ENCODE measurements at regions not wholly inside any gene's neighbourhood (a gene's known extent, or its start where the extent isn't known, plus 50 kb on each side); places are given as distances from the start of the nearest gene placed in this dataset.

DNA sequence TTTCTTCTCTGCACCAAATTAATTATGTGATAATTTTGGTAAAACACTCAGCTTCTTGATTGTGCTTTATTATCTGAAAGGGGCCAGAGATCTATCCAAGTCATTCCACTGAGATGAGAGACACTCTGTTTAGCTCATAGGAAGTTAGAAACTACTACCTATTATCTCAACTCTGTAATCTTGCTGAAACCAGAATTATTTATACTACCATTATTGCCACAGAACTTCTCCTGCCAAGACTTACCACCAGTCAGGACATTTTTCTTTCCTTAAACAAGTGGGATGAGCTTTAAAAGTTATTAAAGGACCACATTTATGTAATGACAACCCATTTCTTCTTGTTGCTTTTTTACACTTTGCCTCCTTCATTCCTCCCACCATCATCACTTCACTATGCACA is 855.6 kb upstream of the PIK3C3 start:
- H3K9me3 Mint-ChIP-seq, result peaks cover 2% of the 10 kb centered on the region
- H3K4me2 ChIP-seq, result no peak overlapping the region
- no peak overlapping the region for H3K27ac Mint-ChIP-seq
- H3K4me1 Mint-ChIP-seq, result peaks cover 3% of the 10 kb centered on the region
- H3K9ac ChIP-seq, result no peak overlapping the region
- no peaks in the 10 kb centered on the region for H3K9me3 ChIP-seq (ENCODE audit: low read depth)
- no peak overlapping the region for H3K4me3 Mint-ChIP-seq
- H3K36me3 ChIP-seq, result no peaks in the 10 kb centered on the region
- no peaks in the 10 kb centered on the region for H4K20me1 ChIP-seq (ENCODE audit: low read depth)
- no peaks in the 10 kb centered on the region for H3K27me3 Mint-ChIP-seq (ENCODE audit: insufficient read depth, low read depth)
- H3K79me2 ChIP-seq (ENCODE audit: low read depth), result no peaks in the 10 kb centered on the region
- H3K27ac ChIP-seq, result no peak overlapping the region
- H3K4me1 ChIP-seq, result no peaks in the 10 kb centered on the region
- no peak for DNase-seq (ENCODE audit: low spot score)
- H3K4me3 ChIP-seq, result no peak overlapping the region
- no peaks in the 10 kb centered on the region for H3K27me3 ChIP-seq
- no peaks in the 10 kb centered on the region for H3K36me3 Mint-ChIP-seq
- TF ChIP-seq EZH2phosphoT487 (IDR thresholded peaks at IDR 0.05), result no peak
- no peak for TF ChIP-seq EZH2 (IDR thresholded peaks at IDR 0.05)
- TF ChIP-seq CTCF (IDR thresholded peaks at IDR 0.05), result no peak
- H3F3A ChIP-seq (ENCODE audit: low read depth), result no peaks in the 10 kb centered on the region
- H2AFZ ChIP-seq (replicated peaks), result no peak overlapping the region

DNA sequence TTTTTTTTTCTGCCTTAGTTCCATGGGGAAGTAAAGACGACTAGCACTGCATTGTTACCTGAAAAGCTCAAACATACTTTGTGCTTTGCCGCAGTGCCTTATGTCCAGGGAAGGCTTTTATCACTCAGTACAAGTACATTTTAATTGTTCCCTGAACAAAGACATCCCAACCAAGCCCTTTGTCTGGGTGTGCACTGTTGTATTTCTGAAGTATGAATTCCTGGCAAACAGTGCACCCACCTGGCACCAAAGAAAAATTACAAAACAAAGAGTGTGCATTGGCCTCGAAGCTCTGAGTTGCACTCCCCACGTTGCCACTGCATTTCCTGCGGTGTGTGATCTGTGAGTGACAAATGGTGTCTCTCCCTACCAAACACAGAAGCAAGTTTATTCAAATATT is 858.5 kb upstream of the PIK3C3 start:
- no peak overlapping the region for H3K9ac ChIP-seq
- DNase-seq (ENCODE audit: low spot score), result peak; percentile 15
- H3K36me3 Mint-ChIP-seq, result no peaks in the 10 kb centered on the region
- H3K27me3 Mint-ChIP-seq (ENCODE audit: insufficient read depth, low read depth), result no peaks in the 10 kb centered on the region
- no peak overlapping the region for H3K4me2 ChIP-seq
- no peaks in the 10 kb centered on the region for H3K4me1 ChIP-seq
- no peaks in the 10 kb centered on the region for H3K9me3 Mint-ChIP-seq
- H3K27ac ChIP-seq, result no peak overlapping the region
- TF ChIP-seq EZH2 (IDR thresholded peaks at IDR 0.05), result no peak
- TF ChIP-seq CTCF (IDR thresholded peaks at IDR 0.05), result peak; percentile 26
- no peaks in the 10 kb centered on the region for H3F3A ChIP-seq (ENCODE audit: low read depth)
- no peaks in the 10 kb centered on the region for H4K20me1 ChIP-seq (ENCODE audit: low read depth)
- H3K36me3 ChIP-seq, result no peaks in the 10 kb centered on the region
- H3K4me3 ChIP-seq, result no peak overlapping the region
- H3K27ac Mint-ChIP-seq, result no peak overlapping the region
- peaks cover 3% of the 10 kb centered on the region for H3K4me1 Mint-ChIP-seq
- H3K9me3 ChIP-seq (ENCODE audit: low read depth), result no peaks in the 10 kb centered on the region
- no peak overlapping the region for H3K4me3 Mint-ChIP-seq
- no peaks in the 10 kb centered on the region for H3K79me2 ChIP-seq (ENCODE audit: low read depth)
- no peaks in the 10 kb centered on the region for H3K27me3 ChIP-seq
- H2AFZ ChIP-seq (replicated peaks), result no peak overlapping the region

DNA sequence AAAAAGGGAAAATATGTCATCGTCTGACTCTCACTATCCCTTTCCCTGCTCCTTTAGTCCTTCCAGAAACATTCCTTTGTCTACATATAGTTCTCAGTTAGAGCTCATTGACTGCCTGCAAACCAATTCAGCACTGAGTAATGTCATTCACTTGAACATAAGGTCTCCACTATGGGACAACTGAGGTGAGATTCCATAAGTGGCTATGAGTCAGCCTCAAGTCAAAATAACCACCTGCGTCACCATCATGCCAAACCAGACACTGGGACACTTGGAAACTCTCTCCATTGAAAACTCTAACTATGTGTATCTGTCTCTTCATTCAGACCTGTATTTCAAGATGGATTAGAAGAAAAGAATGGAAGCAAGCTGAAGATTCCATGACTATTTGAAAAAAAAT is 878.0 kb upstream of the PIK3C3 start:
- no peak for TF ChIP-seq EZH2 (IDR thresholded peaks at IDR 0.05)
- no peak for TF ChIP-seq CTCF (IDR thresholded peaks at IDR 0.05)
- no peak for TF ChIP-seq EZH2phosphoT487 (IDR thresholded peaks at IDR 0.05)
- no peaks in the 10 kb centered on the region for H3K4me1 Mint-ChIP-seq
- no peak overlapping the region for H3K4me3 Mint-ChIP-seq
- Histone ChIP-seq H2AFZ (replicated peaks) (no peak overlapping the region), H3K4me1 (no peaks in the 10 kb centered on the region), H3K4me3 (no peak overlapping the region), H3K27ac (no peak overlapping the region), H4K20me1 (ENCODE audit: low read depth) (no peaks in the 10 kb centered on the region), H3K9me3 (ENCODE audit: low read depth) (no peaks in the 10 kb centered on the region), H3K79me2 (ENCODE audit: low read depth) (no peaks in the 10 kb centered on the region), H3K9ac (no peak overlapping the region), H3K27me3 (no peaks in the 10 kb centered on the region), H3F3A (ENCODE audit: low read depth) (no peaks in the 10 kb centered on the region), H3K4me2 (no peak overlapping the region), H3K36me3 (no peaks in the 10 kb centered on the region)
- H3K27ac Mint-ChIP-seq, result no peak overlapping the region
- H3K27me3 Mint-ChIP-seq (ENCODE audit: insufficient read depth, low read depth), result no peaks in the 10 kb centered on the region
- no peaks in the 10 kb centered on the region for H3K36me3 Mint-ChIP-seq
- no peaks in the 10 kb centered on the region for H3K9me3 Mint-ChIP-seq
- no peak for DNase-seq (ENCODE audit: low spot score)

DNA sequence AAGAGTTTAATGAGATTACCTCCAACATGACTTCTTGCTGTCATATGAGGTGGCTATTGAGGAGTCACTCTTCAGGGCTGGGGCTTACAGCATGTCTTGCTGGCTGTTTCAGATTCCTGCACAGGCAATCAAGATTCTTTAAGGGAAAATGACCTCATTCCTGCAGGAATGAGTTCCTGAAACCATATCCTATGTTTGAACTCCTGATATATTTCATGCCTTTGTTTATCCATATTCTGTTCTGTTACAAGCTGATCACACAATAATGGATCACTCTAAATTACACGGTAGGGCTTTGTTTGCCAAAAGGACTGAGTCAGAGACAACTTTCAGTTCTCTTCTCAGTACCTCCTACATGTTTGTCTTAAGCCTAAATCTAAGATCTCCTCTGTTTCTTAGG is 879.8 kb upstream of the PIK3C3 start:
- H2AFZ ChIP-seq (replicated peaks), result no peak overlapping the region
- Mint-ChIP-seq H3K4me3 (no peak overlapping the region), H3K27me3 (ENCODE audit: insufficient read depth, low read depth) (no peaks in the 10 kb centered on the region), H3K4me1 (no peaks in the 10 kb centered on the region), H3K27ac (no peak overlapping the region), H3K9me3 (no peaks in the 10 kb centered on the region), H3K36me3 (no peaks in the 10 kb centered on the region)
- TF ChIP-seq EZH2phosphoT487 (IDR thresholded peaks at IDR 0.05) (no peak), CTCF (IDR thresholded peaks at IDR 0.05) (no peak), EZH2 (IDR thresholded peaks at IDR 0.05) (no peak)
- H3K27me3 ChIP-seq, result no peaks in the 10 kb centered on the region
- no peak overlapping the region for H3K4me3 ChIP-seq
- H3K4me1 ChIP-seq, result no peaks in the 10 kb centered on the region
- H4K20me1 ChIP-seq (ENCODE audit: low read depth), result no peaks in the 10 kb centered on the region
- DNase-seq (ENCODE audit: low spot score), result peak; percentile 11
- H3K9me3 ChIP-seq (ENCODE audit: low read depth), result no peaks in the 10 kb centered on the region
- no peaks in the 10 kb centered on the region for H3K79me2 ChIP-seq (ENCODE audit: low read depth)
- no peak overlapping the region for H3K9ac ChIP-seq
- no peak overlapping the region for H3K27ac ChIP-seq
- H3F3A ChIP-seq (ENCODE audit: low read depth), result no peaks in the 10 kb centered on the region
- no peaks in the 10 kb centered on the region for H3K36me3 ChIP-seq
- H3K4me2 ChIP-seq, result no peak overlapping the region
